ENCODE measurements at regions not wholly inside any gene's neighbourhood (a gene's known extent, or its start where the extent isn't known, plus 50 kb on each side); places are given as distances from the start of the nearest gene placed in this dataset.
A peak's percentile ranks its signal among the peaks of the same experiment; 100 is the strongest.
"Not testable (repeated sequence)": the region's sequence is repeated elsewhere in the genome, so short reads cannot be mapped to it uniquely, and the experiment has no call there.

GRCh38 chr19:28633319-28634018 lies 579.5 kb downstream of the UQCRFS1 start:
- Histone ChIP-seq H3K27ac (ENCODE audit: low read depth, low read length) (no peak overlapping the region), H3K9ac (ENCODE audit: low read depth in 1 of 3, low read length in 3 of 3) (no peak overlapping the region), H3K4me3 (ENCODE audit: low read length in 3 of 3) (peak overlapping the region in 1 of 3 donors; percentile 35), H3K36me3 (ENCODE audit: control insufficient read depth in 3 of 3, insufficient read depth in 3 of 3, low read length in 3 of 3) (no peaks in the 10 kb centered on the region), H3K27me3 (ENCODE audit: control insufficient read depth in 3 of 3, insufficient read depth in 3 of 3, low read length in 3 of 3) (no peaks in the 10 kb centered on the region), H3K4me1 (ENCODE audit: control insufficient read depth in 3 of 3, insufficient read depth in 3 of 3, low read length in 3 of 3) (no peaks in the 10 kb centered on the region), H3K9me3 (ENCODE audit: control insufficient read depth in 3 of 3, low read length in 3 of 3) (no peaks in the 10 kb centered on the region)

- no peak overlapping the region for H3K27ac ChIP-seq (ENCODE audit: low read depth, low read length)
- H3K9ac ChIP-seq (ENCODE audit: low read depth in 1 of 3, low read length in 3 of 3), result no peak overlapping the region
- H3K4me3 ChIP-seq (ENCODE audit: low read length in 3 of 3), result no peak overlapping the region
- H3K4me1 ChIP-seq (ENCODE audit: control insufficient read depth in 3 of 3, insufficient read depth in 3 of 3, low read length in 3 of 3), result no peaks in the 10 kb centered on the region
- H3K27me3 ChIP-seq (ENCODE audit: control insufficient read depth in 3 of 3, insufficient read depth in 3 of 3, low read length in 3 of 3), result no peaks in the 10 kb centered on the region
- H3K9me3 ChIP-seq (ENCODE audit: control insufficient read depth in 3 of 3, low read length in 3 of 3), result no peaks in the 10 kb centered on the region
- no peaks in the 10 kb centered on the region for H3K36me3 ChIP-seq (ENCODE audit: control insufficient read depth in 3 of 3, insufficient read depth in 3 of 3, low read length in 3 of 3)
Measured at GRCh38 chr19:28632371-28633080, 580.4 kb downstream of the UQCRFS1 start.

- Histone ChIP-seq H3K36me3 (ENCODE audit: control insufficient read depth in 3 of 3, insufficient read depth in 3 of 3, low read length in 3 of 3) (no peaks in the 10 kb centered on the region), H3K9ac (ENCODE audit: low read depth in 1 of 3, low read length in 3 of 3) (no peak overlapping the region), H3K4me3 (ENCODE audit: low read length in 3 of 3) (no peak overlapping the region), H3K27me3 (ENCODE audit: control insufficient read depth in 3 of 3, insufficient read depth in 3 of 3, low read length in 3 of 3) (no peaks in the 10 kb centered on the region), H3K4me1 (ENCODE audit: control insufficient read depth in 3 of 3, insufficient read depth in 3 of 3, low read length in 3 of 3) (no peaks in the 10 kb centered on the region), H3K27ac (ENCODE audit: low read depth, low read length) (no peak overlapping the region), H3K9me3 (ENCODE audit: control insufficient read depth in 3 of 3, low read length in 3 of 3) (no peaks in the 10 kb centered on the region)
Measured at GRCh38 chr19:28631961-28632360, 581.0 kb downstream of the UQCRFS1 start.

GRCh38 chr19:28627669-28628068 lies 585.3 kb downstream of the UQCRFS1 start:
- no peaks in the 10 kb centered on the region for H3K36me3 ChIP-seq (ENCODE audit: control insufficient read depth in 3 of 3, insufficient read depth in 3 of 3, low read length in 3 of 3)
- H3K9me3 ChIP-seq (ENCODE audit: control insufficient read depth in 3 of 3, low read length in 3 of 3), result no peaks in the 10 kb centered on the region
- H3K4me3 ChIP-seq (ENCODE audit: low read length in 3 of 3), result no peak overlapping the region
- no peak overlapping the region for H3K27ac ChIP-seq (ENCODE audit: low read depth, low read length)
- no peak overlapping the region for H3K9ac ChIP-seq (ENCODE audit: low read depth in 1 of 3, low read length in 3 of 3)
- H3K4me1 ChIP-seq (ENCODE audit: control insufficient read depth in 3 of 3, insufficient read depth in 3 of 3, low read length in 3 of 3), result no peaks in the 10 kb centered on the region
- H3K27me3 ChIP-seq (ENCODE audit: control insufficient read depth in 3 of 3, insufficient read depth in 3 of 3, low read length in 3 of 3), result no peaks in the 10 kb centered on the region

GRCh38 chr19:28626407-28626806 lies 586.5 kb downstream of the UQCRFS1 start:
- not testable (repeated sequence) for H3K27ac ChIP-seq (ENCODE audit: low read depth, low read length); H3K27me3 ChIP-seq (ENCODE audit: control insufficient read depth in 3 of 3, insufficient read depth in 3 of 3, low read length in 3 of 3); H3K4me1 ChIP-seq (ENCODE audit: control insufficient read depth in 3 of 3, insufficient read depth in 3 of 3, low read length in 3 of 3); H3K36me3 ChIP-seq (ENCODE audit: control insufficient read depth in 3 of 3, insufficient read depth in 3 of 3, low read length in 3 of 3); H3K9me3 ChIP-seq (ENCODE audit: control insufficient read depth in 3 of 3, low read length in 3 of 3); H3K9ac ChIP-seq (ENCODE audit: low read depth in 1 of 3, low read length in 3 of 3); H3K4me3 ChIP-seq (ENCODE audit: low read length in 3 of 3)

GRCh38 chr19:28619816-28620429 lies 593.0 kb downstream of the UQCRFS1 start:
- Histone ChIP-seq H3K4me3 (ENCODE audit: low read length in 3 of 3) (no peak overlapping the region), H3K9me3 (ENCODE audit: control insufficient read depth in 3 of 3, low read length in 3 of 3) (no peaks in the 10 kb centered on the region), H3K27me3 (ENCODE audit: control insufficient read depth in 3 of 3, insufficient read depth in 3 of 3, low read length in 3 of 3) (no peaks in the 10 kb centered on the region), H3K9ac (ENCODE audit: low read depth in 1 of 3, low read length in 3 of 3) (no peak overlapping the region), H3K36me3 (ENCODE audit: control insufficient read depth in 3 of 3, insufficient read depth in 3 of 3, low read length in 3 of 3) (no peaks in the 10 kb centered on the region), H3K27ac (ENCODE audit: low read depth, low read length) (no peak overlapping the region), H3K4me1 (ENCODE audit: control insufficient read depth in 3 of 3, insufficient read depth in 3 of 3, low read length in 3 of 3) (no peaks in the 10 kb centered on the region)

- Histone ChIP-seq H3K27ac (ENCODE audit: low read depth, low read length) (no peak overlapping the region), H3K9me3 (ENCODE audit: control insufficient read depth in 3 of 3, low read length in 3 of 3) (peaks cover 0 to 4% (median 2%) of the 10 kb centered on the region in 3 donors), H3K4me1 (ENCODE audit: control insufficient read depth in 3 of 3, insufficient read depth in 3 of 3, low read length in 3 of 3) (no peaks in the 10 kb centered on the region), H3K4me3 (ENCODE audit: low read length in 3 of 3) (no peak overlapping the region), H3K27me3 (ENCODE audit: control insufficient read depth in 3 of 3, insufficient read depth in 3 of 3, low read length in 3 of 3) (no peaks in the 10 kb centered on the region), H3K9ac (ENCODE audit: low read depth in 1 of 3, low read length in 3 of 3) (no peak overlapping the region), H3K36me3 (ENCODE audit: control insufficient read depth in 3 of 3, insufficient read depth in 3 of 3, low read length in 3 of 3) (no peaks in the 10 kb centered on the region)
Measured at GRCh38 chr19:28618504-28618903, 594.4 kb downstream of the UQCRFS1 start.

GRCh38 chr19:28615966-28616365 lies 597.0 kb downstream of the UQCRFS1 start:
- H3K9ac ChIP-seq (ENCODE audit: low read depth in 1 of 3, low read length in 3 of 3), result no peak overlapping the region
- H3K4me3 ChIP-seq (ENCODE audit: low read length in 3 of 3), result no peak overlapping the region

GRCh38 chr19:28615546-28615916 lies 597.4 kb downstream of the UQCRFS1 start:
- H3K27me3 ChIP-seq (ENCODE audit: control insufficient read depth in 3 of 3, insufficient read depth in 3 of 3, low read length in 3 of 3), result no peaks in the 10 kb centered on the region
- H3K4me1 ChIP-seq (ENCODE audit: control insufficient read depth in 3 of 3, insufficient read depth in 3 of 3, low read length in 3 of 3), result no peaks in the 10 kb centered on the region
- no peak overlapping the region for H3K9ac ChIP-seq (ENCODE audit: low read depth in 1 of 3, low read length in 3 of 3)
- H3K36me3 ChIP-seq (ENCODE audit: control insufficient read depth in 3 of 3, insufficient read depth in 3 of 3, low read length in 3 of 3), result no peaks in the 10 kb centered on the region
- H3K27ac ChIP-seq (ENCODE audit: low read depth, low read length), result no peak overlapping the region
- H3K9me3 ChIP-seq (ENCODE audit: control insufficient read depth in 3 of 3, low read length in 3 of 3), result peaks cover 0 to 4% (median 2%) of the 10 kb centered on the region in 3 donors
- no peak overlapping the region for H3K4me3 ChIP-seq (ENCODE audit: low read length in 3 of 3)

More at GRCh38 chr19:28615966-28616365, 597.0 kb downstream of the UQCRFS1 start:
- peaks cover 0 to 4% (median 2%) of the 10 kb centered on the region in 3 donors for H3K9me3 ChIP-seq (ENCODE audit: control insufficient read depth in 3 of 3, low read length in 3 of 3)
- H3K27me3 ChIP-seq (ENCODE audit: control insufficient read depth in 3 of 3, insufficient read depth in 3 of 3, low read length in 3 of 3), result no peaks in the 10 kb centered on the region
- H3K36me3 ChIP-seq (ENCODE audit: control insufficient read depth in 3 of 3, insufficient read depth in 3 of 3, low read length in 3 of 3), result no peaks in the 10 kb centered on the region
- H3K4me1 ChIP-seq (ENCODE audit: control insufficient read depth in 3 of 3, insufficient read depth in 3 of 3, low read length in 3 of 3), result no peaks in the 10 kb centered on the region
- no peak overlapping the region for H3K27ac ChIP-seq (ENCODE audit: low read depth, low read length)
